ENCODE measurements at regions not wholly inside any gene's neighbourhood (a gene's known extent, or its start where the extent isn't known, plus 50 kb on each side); places are given as distances from the start of the nearest gene placed in this dataset.

- Histone ChIP-seq H3K23me2 (ENCODE audit: low read depth, low read length) (no peaks in the 10 kb centered on the region), H3K36me3 (ENCODE audit: control insufficient read depth in 2 of 4, insufficient read depth in 4 of 4, low read length in 3 of 4) (no peaks in the 10 kb centered on the region), H3K9me3 (ENCODE audit: insufficient read depth in 2 of 2, low read depth in 1 of 2, low read length in 1 of 2) (no peaks in the 10 kb centered on the region), H3K4me3 (ENCODE audit: extremely low read depth in 1 of 4, insufficient read depth in 2 of 4, low read depth in 3 of 4, low read length in 4 of 4) (no peak overlapping the region), H2AK5ac (ENCODE audit: low read depth, low read length) (no peak overlapping the region), H2AFZ (ENCODE audit: low read length) (no peak overlapping the region), H2BK120ac (replicated peaks; ENCODE audit: low read depth, low read length) (no peak overlapping the region), H3K9ac (replicated peaks in 1 of 4; ENCODE audit: extremely low read depth in 1 of 4, low read depth in 3 of 4, low read length in 3 of 4) (no peak overlapping the region), H2BK12ac (ENCODE audit: low read depth, low read length) (no peak overlapping the region), H2BK20ac (ENCODE audit: low read length) (no peak overlapping the region), H4K8ac (ENCODE audit: extremely low read depth, insufficient read depth, low read length) (no peak overlapping the region), H4K20me1 (replicated peaks in 1 of 2; ENCODE audit: control insufficient read depth in 1 of 2, insufficient read depth in 2 of 2, low read length in 2 of 2) (no peaks in the 10 kb centered on the region), H3K14ac (ENCODE audit: insufficient read length) (no peak overlapping the region), H3K56ac (replicated peaks; ENCODE audit: insufficient read length, low read depth, low read length) (no peak overlapping the region), H3K4me1 (replicated peaks in 1 of 4; ENCODE audit: control insufficient read depth in 3 of 4, insufficient read depth in 4 of 4, low read length in 3 of 4) (no peaks in the 10 kb centered on the region), H3K27ac (ENCODE audit: low read depth, low read length) (no peak overlapping the region), H4K5ac (ENCODE audit: insufficient read length, low read depth, low read length) (no peak overlapping the region), H2BK15ac (ENCODE audit: low read length) (no peak overlapping the region), H3K4ac (replicated peaks; ENCODE audit: insufficient read length, low read depth, low read length) (no peak overlapping the region), H3K18ac (ENCODE audit: extremely low read depth, low read length) (no peak overlapping the region), H3K4me2 (ENCODE audit: insufficient read depth in 1 of 2, low read depth in 2 of 2, low read length in 2 of 2) (no peak overlapping the region), H4K91ac (replicated peaks; ENCODE audit: insufficient read length, low read length) (no peak overlapping the region), H3K79me1 (ENCODE audit: low read depth, low read length) (no peaks in the 10 kb centered on the region), H3K27me3 (replicated peaks in 1 of 4; ENCODE audit: control insufficient read depth in 3 of 4, extremely low read depth in 1 of 4, insufficient read depth in 3 of 4, low read length in 3 of 4) (no peaks in the 10 kb centered on the region), H2BK5ac (ENCODE audit: low read depth, low read length) (no peak overlapping the region), H3K23ac (ENCODE audit: insufficient read length) (no peak overlapping the region), H3K79me2 (ENCODE audit: control insufficient read depth in 1 of 2, insufficient read depth in 2 of 2, low read length in 2 of 2) (no peaks in the 10 kb centered on the region)
- FAIRE-seq = no peak
- POLR2A ChIA-PET (ENCODE audit: partially characterized antibody) = no interaction called here
- CTCF ChIA-PET (ENCODE audit: partially characterized antibody) = interaction anchor here (0.6 kb wide), 2 partner anchors 23 to 1376 kb away, joined by 3 read pairs; no protein-coding TSS in a partner anchor
- DNase-seq (ENCODE audit: low read depth in 1 of 2, low spot score in 2 of 2) = no peak
- TF ChIP-seq SIX5 (IDR thresholded peaks at IDR 0.05; ENCODE audit: low read depth, low read length) (no peak), NRF1 (IDR thresholded peaks at IDR 0.05; ENCODE audit: low read depth, low read length) (no peak), JUN (IDR thresholded peaks at IDR 0.05; ENCODE audit: low read depth, low read length) (no peak), CBX5 (IDR thresholded peaks at IDR 0.05; ENCODE audit: low read depth, low read length) (no peak), YY1 (IDR thresholded peaks at IDR 0.05; ENCODE audit: low read depth, low read length) (no peak)
Measured at GRCh38 chr20:52267418-52267817, 75.8 kb upstream of the ZFP64 start.

Data from H1 (cell line).